H1 (cell line): ENCODE measurements at regions not wholly inside any gene's neighbourhood (a gene's known extent, or its start where the extent isn't known, plus 50 kb on each side); places are given as distances from the start of the nearest gene placed in this dataset.

Source experiments
- CTCF ChIA-PET: fragments of 300-600 bp; sonication (Branson Sonifier 250); formaldehyde crosslinking; loops from one replicate; lab custom pipeline; 2021; ENCODE audit not compliant: partially characterized antibody; lab: Charles Lee
- POLR2A ChIA-PET: fragments of 300-600 bp; sonication (Branson Sonifier 250); formaldehyde crosslinking; loops from one replicate; lab custom pipeline; 2021; ENCODE audit warnings: inconsistent platforms; ENCODE audit not compliant: partially characterized antibody; lab: Charles Lee
- DNase-seq, 2 experiments: peaks; one replicate each; pipeline versions ENCODE4 v3.0.0 to v3.0.0-alpha.2; 2010 to 2022; ENCODE audit warnings: low spot score in 2 of 2, low read depth in 1 of 2, mixed read lengths in 1 of 2
- FAIRE-seq: peaks from 2 replicates; lab custom pipeline; 2011; peaks lifted over from hg19 to GRCh38; lab: Jason Lieb, UNC
- H2AFZ ChIP-seq: 2 replicates; pipeline ENCODE4 v1.8.1; 2012; ENCODE audit warnings: low read length, inconsistent platforms
- H2AK5ac ChIP-seq: 2 replicates; pipeline ENCODE4 v1.6.1; 2013; ENCODE audit warnings: low read depth, low read length
- H2BK120ac ChIP-seq: replicated peaks from 2 replicates; pipeline ENCODE3; 2013; ENCODE audit warnings: low read depth, low read length, inconsistent platforms
- H2BK12ac ChIP-seq: 2 replicates; pipeline ENCODE4 v1.6.1; 2013; ENCODE audit warnings: low read depth, low read length
- H2BK15ac ChIP-seq: 2 replicates; pipeline ENCODE4 v1.6.1; 2013; ENCODE audit warnings: low read length
- H2BK20ac ChIP-seq: 2 replicates; pipeline ENCODE4 v1.6.1; 2013; ENCODE audit warnings: low read length
- H2BK5ac ChIP-seq: 2 replicates; pipeline ENCODE4 v1.6.1; 2013; ENCODE audit warnings: low read depth, low read length
- H3K14ac ChIP-seq: 2 replicates; pipeline ENCODE4 v1.6.1; 2013; ENCODE audit warnings: inconsistent platforms; ENCODE audit not compliant: insufficient read length
- H3K18ac ChIP-seq: 2 replicates; pipeline ENCODE4 v1.6.1; 2013; ENCODE audit warnings: low read length; ENCODE audit errors: extremely low read depth
- H3K23ac ChIP-seq: 2 replicates; pipeline ENCODE4 v1.6.1; 2013; ENCODE audit warnings: inconsistent platforms; ENCODE audit not compliant: insufficient read length
- H3K23me2 ChIP-seq: 2 replicates; pipeline ENCODE4 v1.6.1; 2013; ENCODE audit warnings: low read depth, low read length
- H3K27ac ChIP-seq: 2 replicates; pipeline ENCODE4 v1.6.1; 2011; ENCODE audit warnings: low read depth, low read length, inconsistent platforms
- H3K27me3 ChIP-seq, 4 experiments: replicated peaks in 1 of 4; 1 replicate in 1 of 4; 2 replicates in 3 of 4; pipeline versions ENCODE4 v1.6.1 to v1.8.1; 2011 to 2013; ENCODE audit warnings: low read length in 3 of 4, mild to moderate bottlenecking in 3 of 4, inconsistent platforms in 2 of 4, mixed read lengths in 2 of 4, moderate library complexity in 1 of 4; ENCODE audit not compliant: control insufficient read depth in 3 of 4, insufficient read depth in 3 of 4; ENCODE audit errors: extremely low read depth in 1 of 4
- H3K36me3 ChIP-seq, 4 experiments: 2 replicates each; pipeline versions ENCODE4 v1.6.1 to v1.8.1; 2011 to 2013; ENCODE audit warnings: mild to moderate bottlenecking in 4 of 4, low read length in 3 of 4, moderate library complexity in 2 of 4, control low read depth in 1 of 4, inconsistent platforms in 1 of 4; ENCODE audit not compliant: insufficient read depth in 4 of 4, control insufficient read depth in 2 of 4
- H3K4ac ChIP-seq: replicated peaks from 2 replicates; pipeline ENCODE3; 2013; ENCODE audit warnings: low read length, low read depth, mixed read lengths, inconsistent platforms; ENCODE audit not compliant: insufficient read length
- H3K4me1 ChIP-seq, 4 experiments: replicated peaks in 1 of 4; 1 replicate in 1 of 4; 2 replicates in 3 of 4; pipeline versions ENCODE4 v1.6.1 to v1.8.1; 2011 to 2013; ENCODE audit warnings: low read length in 3 of 4, inconsistent platforms in 2 of 4, mixed read lengths in 1 of 4; ENCODE audit not compliant: insufficient read depth in 4 of 4, control insufficient read depth in 3 of 4
- H3K4me2 ChIP-seq, 2 experiments: 2 replicates each; pipeline versions ENCODE4 v1.6.1 to v1.8.1; 2011 to 2013; ENCODE audit warnings: low read depth in 2 of 2, low read length in 2 of 2, control low read depth in 1 of 2, inconsistent platforms in 1 of 2, mild to moderate bottlenecking in 1 of 2; ENCODE audit not compliant: insufficient read depth in 1 of 2
- H3K4me3 ChIP-seq, 4 experiments: fragments of 200-600, 300-600 bp in 1 of 4; sonication (generic), shearing (Covaris generic), sonication (Bioruptor Twin) in 1 of 4; 2 replicates each; pipeline versions ENCODE4 v1.5.1 to v1.8.1; 2011 to 2016; ENCODE audit warnings: low read length in 4 of 4, low read depth in 3 of 4, control low read depth in 2 of 4, inconsistent platforms in 2 of 4, mild to moderate bottlenecking in 2 of 4, mixed read lengths in 1 of 4, moderate library complexity in 1 of 4; ENCODE audit not compliant: insufficient read depth in 2 of 4; ENCODE audit errors: extremely low read depth in 1 of 4
- H3K56ac ChIP-seq: replicated peaks from 2 replicates; pipeline ENCODE3; 2013; ENCODE audit warnings: low read depth, mild to moderate bottlenecking, mixed read lengths, low read length, inconsistent platforms; ENCODE audit not compliant: insufficient read length
- H3K79me1 ChIP-seq: 2 replicates; pipeline ENCODE4 v1.6.1; 2013; ENCODE audit warnings: low read depth, low read length, control low read depth
- H3K79me2 ChIP-seq, 2 experiments: 2 replicates each; pipeline versions ENCODE4 v1.6.1 to v1.8.1; 2012 to 2013; ENCODE audit warnings: low read length in 2 of 2, mild to moderate bottlenecking in 2 of 2, inconsistent platforms in 1 of 2; ENCODE audit not compliant: insufficient read depth in 2 of 2, control insufficient read depth in 1 of 2
- H3K9ac ChIP-seq, 4 experiments: replicated peaks in 1 of 4; 1 replicate in 1 of 4; 2 replicates in 3 of 4; pipeline versions ENCODE4 v1.6.1 to v1.8.1; 2011 to 2013; ENCODE audit warnings: low read depth in 3 of 4, low read length in 3 of 4, control low read depth in 2 of 4, mild to moderate bottlenecking in 2 of 4, moderate library complexity in 2 of 4, inconsistent platforms in 1 of 4; ENCODE audit errors: extremely low read depth in 1 of 4
- H3K9me3 ChIP-seq, 2 experiments: 2 replicates each; pipeline versions ENCODE4 v1.6.1 to v1.8.1; 2012 to 2013; ENCODE audit warnings: mild to moderate bottlenecking in 2 of 2, moderate library complexity in 2 of 2, control low read depth in 1 of 2, inconsistent platforms in 1 of 2, low read depth in 1 of 2, low read length in 1 of 2, mixed read lengths in 1 of 2; ENCODE audit not compliant: insufficient read depth in 2 of 2
- H4K20me1 ChIP-seq, 2 experiments: replicated peaks in 1 of 2; 2 replicates each; pipeline versions ENCODE3 to v1.8.1; 2011 to 2013; ENCODE audit warnings: inconsistent platforms in 2 of 2, low read length in 2 of 2, mild to moderate bottlenecking in 1 of 2; ENCODE audit not compliant: insufficient read depth in 2 of 2, control insufficient read depth in 1 of 2
- H4K5ac ChIP-seq: 2 replicates; pipeline ENCODE4 v1.6.1; 2013; ENCODE audit warnings: low read length, low read depth, mixed read lengths, inconsistent platforms; ENCODE audit not compliant: insufficient read length
- H4K8ac ChIP-seq: 2 replicates; pipeline ENCODE4 v1.8.0; 2013; ENCODE audit warnings: mild to moderate bottlenecking, moderate library complexity, low read length, inconsistent platforms; ENCODE audit not compliant: insufficient read depth; ENCODE audit errors: extremely low read depth
- H4K91ac ChIP-seq: replicated peaks from 2 replicates; pipeline ENCODE3; 2013; ENCODE audit warnings: low read length, mixed read lengths, inconsistent platforms; ENCODE audit not compliant: insufficient read length
- GTF2F1 ChIP-seq: IDR thresholded peaks from 2 replicates; pipeline ENCODE4 v1.6.1; 2012; ENCODE audit warnings: low read depth, low read length, improper control_type of control experiment, borderline replicate concordance
- MAFK ChIP-seq: IDR thresholded peaks from 2 replicates; pipeline ENCODE4 v1.6.1; 2012; ENCODE audit warnings: low read depth, mild to moderate bottlenecking, improper control_type of control experiment, low read length
- YY1 ChIP-seq: IDR thresholded peaks from 2 replicates; pipeline ENCODE4 v1.6.1; 2011; ENCODE audit warnings: low read depth, mild to moderate bottlenecking, low read length
- WGBS, 2 experiments: shearing (Covaris generic) in 1 of 2; methylation state at CpG; one replicate each; pipeline versions ENCODE4 v1.1.6 to v1.1.7; 2013 to 2015; ENCODE audit warnings: low lambda C conversion rate in 2 of 2, mixed read lengths in 2 of 2, inconsistent platforms in 1 of 2, low coverage in 1 of 2, missing lambda C conversion rate in 1 of 2; ENCODE audit not compliant: insufficient replicate concordance in 2 of 2, insufficient coverage in 1 of 2, insufficient read length in 1 of 2; ENCODE audit errors: extremely low coverage in 1 of 2, missing lambda C conversion rate in 1 of 2; 5-methylcytosine and 5-hydroxymethylcytosine counted together

GRCh38 chrX:25070038-25070437, 54.3 kb upstream of the ARX start:
- DNase-seq, result no peak
- Histone ChIP-seq H2BK20ac (no peak overlapping the region), H2BK12ac (no peak overlapping the region), H2BK120ac (no peak overlapping the region), H2AK5ac (no peak overlapping the region), H3K4me1 (no peaks in the 10 kb centered on the region), H2BK15ac (no peak overlapping the region), H3K27me3 (no peaks in the 10 kb centered on the region), H3K4me3 (no peak overlapping the region), H2BK5ac (no peak overlapping the region), H4K91ac (no peak overlapping the region), H3K23me2 (no peaks in the 10 kb centered on the region), H3K9ac (no peak overlapping the region), H3K9me3 (no peaks in the 10 kb centered on the region), H3K27ac (no peak overlapping the region), H3K23ac (no peak overlapping the region), H3K4ac (no peak overlapping the region), H3K79me1 (no peaks in the 10 kb centered on the region), H2AFZ (no peak overlapping the region), H3K14ac (no peak overlapping the region), H4K8ac (no peak overlapping the region), H3K56ac (no peak overlapping the region), H3K18ac (no peak overlapping the region), H4K20me1 (no peaks in the 10 kb centered on the region), H4K5ac (no peak overlapping the region), H3K36me3 (no peaks in the 10 kb centered on the region), H3K4me2 (no peak overlapping the region), H3K79me2 (no peaks in the 10 kb centered on the region)
- ChIA-PET POLR2A (no interaction called here), CTCF (no interaction called here)
- no peak for FAIRE-seq
- 89% methylated on average over 1 of the region's 1 CpG; no CpG with 5 or more reads in 1 of the 2 experiments for WGBS, 2 experiments
- TF ChIP-seq GTF2F1 (no peak), YY1 (no peak), MAFK (peak; percentile 9; the same call in 1 of the 2 replicates)
